Progenitor cell of endocrine pancreas (in vitro differentiated cells): ENCODE measurements at regions not wholly inside any gene's neighbourhood (a gene's known extent, or its start where the extent isn't known, plus 50 kb on each side); places are given as distances from the start of the nearest gene placed in this dataset.

Source experiments
- DNase-seq: peaks from one replicate; pipeline ENCODE4 v3.0.0; 2021; ENCODE audit warnings: low spot score; ENCODE audit not compliant: unreplicated experiment
- H3K27ac Mint-ChIP-seq: 2 replicates; pipeline ENCODE4 v1.8.0; 2021; ENCODE audit warnings: mild to moderate bottlenecking, moderate library complexity, mixed read lengths
- H3K27me3 Mint-ChIP-seq: 2 replicates; pipeline ENCODE4 v1.8.0; 2021; ENCODE audit warnings: mixed read lengths
- H3K36me3 Mint-ChIP-seq: 2 replicates; pipeline ENCODE4 v1.8.0; 2022; ENCODE audit warnings: mixed read lengths; ENCODE audit not compliant: insufficient read depth
- H3K4me1 Mint-ChIP-seq: 2 replicates; pipeline ENCODE4 v1.8.0; 2021; ENCODE audit warnings: low read depth, mixed read lengths
- H3K4me3 Mint-ChIP-seq: 2 replicates; pipeline ENCODE4 v1.8.0; 2021; ENCODE audit warnings: low read depth, mild to moderate bottlenecking, moderate library complexity, mixed read lengths
- H3K9me3 Mint-ChIP-seq: 2 replicates; pipeline ENCODE4 v1.8.0; 2021; ENCODE audit warnings: low read depth, mixed read lengths
- CTCF ChIP-seq: fragments of 200-600 bp; sonication (generic); IDR thresholded peaks from one replicate; pipeline ENCODE4 v1.5.0; 2021; ENCODE audit warnings: antibody characterized with exemption, mild to moderate bottlenecking; ENCODE audit not compliant: unreplicated experiment

GRCh38 chr2:105577762-105578161, 166.9 kb upstream of the NCK2 start:
- Mint-ChIP-seq H3K9me3 (no peaks in the 10 kb centered on the region), H3K27me3 (peaks cover 10% of the 10 kb centered on the region), H3K4me1 (peaks cover 13% of the 10 kb centered on the region), H3K27ac (no peak overlapping the region), H3K4me3 (no peak overlapping the region), H3K36me3 (no peaks in the 10 kb centered on the region)
- no peak for TF ChIP-seq CTCF
- DNase-seq = no peak

- no peaks in the 10 kb centered on the region for H3K9me3 Mint-ChIP-seq
- no peak for DNase-seq
- H3K4me1 Mint-ChIP-seq = peaks cover 8% of the 10 kb centered on the region
- H3K36me3 Mint-ChIP-seq = no peaks in the 10 kb centered on the region
- peak overlapping the region; percentile 90 for H3K27ac Mint-ChIP-seq
- H3K27me3 Mint-ChIP-seq = peaks cover 14% of the 10 kb centered on the region
- no peak overlapping the region for H3K4me3 Mint-ChIP-seq
- TF ChIP-seq CTCF = peak; percentile 69
Observed at GRCh38 chr2:105576440-105577241, 168.1 kb upstream of the NCK2 start.

GRCh38 chr2:105576050-105576439, 168.7 kb upstream of the NCK2 start:
- no peak for DNase-seq
- Mint-ChIP-seq H3K36me3 (no peaks in the 10 kb centered on the region), H3K4me3 (no peak overlapping the region), H3K27me3 (peaks cover 19% of the 10 kb centered on the region), H3K27ac (peak overlapping the region; percentile 90), H3K9me3 (no peaks in the 10 kb centered on the region), H3K4me1 (peaks cover 8% of the 10 kb centered on the region)
- TF ChIP-seq CTCF = no peak

- no peak for TF ChIP-seq CTCF
- H3K4me3 Mint-ChIP-seq = no peak overlapping the region
- peaks cover 22% of the 10 kb centered on the region for H3K27me3 Mint-ChIP-seq
- H3K4me1 Mint-ChIP-seq = peaks cover 8% of the 10 kb centered on the region
- H3K36me3 Mint-ChIP-seq = no peaks in the 10 kb centered on the region
- no peaks in the 10 kb centered on the region for H3K9me3 Mint-ChIP-seq
- DNase-seq = no peak
- peak overlapping the region; percentile 15 for H3K27ac Mint-ChIP-seq
Observed at GRCh38 chr2:105575499-105576025, 169.2 kb upstream of the NCK2 start.

- peaks cover 8% of the 10 kb centered on the region for H3K4me1 Mint-ChIP-seq
- no peak overlapping the region for H3K4me3 Mint-ChIP-seq
- H3K27me3 Mint-ChIP-seq = peaks cover 29% of the 10 kb centered on the region
- no peaks in the 10 kb centered on the region for H3K9me3 Mint-ChIP-seq
- no peaks in the 10 kb centered on the region for H3K36me3 Mint-ChIP-seq
- DNase-seq = no peak
- H3K27ac Mint-ChIP-seq = no peak overlapping the region
- TF ChIP-seq CTCF = no peak
Observed at GRCh38 chr2:105574796-105575344, 169.8 kb upstream of the NCK2 start.
